ENCODE measurements at regions not wholly inside any gene's neighbourhood (a gene's known extent, or its start where the extent isn't known, plus 50 kb on each side); places are given as distances from the start of the nearest gene placed in this dataset.

- TF ChIP-seq CTCF (IDR thresholded peaks at IDR 0.05; ENCODE audit: low read length) = no peak
- TF ChIP-seq EZH2 (IDR thresholded peaks at IDR 0.05; ENCODE audit: borderline replicate concordance, low read length) = no peak
These were observed 90.3 kb upstream of the EGFLAM start for GRCh38 chr5:38168029-38168428.
